Testis (tissue), 2 donors: ENCODE measurements at regions not wholly inside any gene's neighbourhood (a gene's known extent, or its start where the extent isn't known, plus 50 kb on each side); places are given as distances from the start of the nearest gene placed in this dataset.
"Not testable (repeated sequence)": the region's sequence is repeated elsewhere in the genome, so short reads cannot be mapped to it uniquely, and the experiment has no call there.

Experiments used
- DNase-seq: peaks from one replicate; pipeline ENCODE4 v3.0.0-alpha.2; 2019
- H3K27ac ChIP-seq, 2 donors: fragments of 200-600 bp; sonication (generic); one replicate each; pipeline ENCODE4 v1.5.1; 2019
- H3K27me3 ChIP-seq: fragments of 200-600 bp; sonication (generic); one replicate; pipeline ENCODE4 v1.5.1; 2019
- H3K36me3 ChIP-seq: fragments of 200-600 bp; sonication (generic); one replicate; pipeline ENCODE4 v1.5.1; 2017; ENCODE audit warnings: low read depth; ENCODE audit errors: missing control alignments
- H3K4me1 ChIP-seq: fragments of 200-600 bp; sonication (generic); one replicate; pipeline ENCODE4 v1.5.1; 2019
- H3K4me3 ChIP-seq, 2 donors: fragments of 200-600 bp; sonication (generic); one replicate each; pipeline ENCODE4 v1.5.1; 2017 to 2019
- H3K9me3 ChIP-seq: fragments of 200-600 bp; sonication (generic); one replicate; pipeline ENCODE4 v1.5.1; 2017
- CTCF ChIP-seq, 3 experiments: fragments of 450-650 bp in 2 of 3; fragments of 200-600 bp in 1 of 3; sonication (generic) in 1 of 3; IDR thresholded peaks; one replicate each; pipeline ENCODE4 v1.5.1; 2016 to 2019; ENCODE audit warnings: antibody characterized with exemption in 3 of 3, mild to moderate bottlenecking in 2 of 3, moderate library complexity in 1 of 3
- POLR2A ChIP-seq: fragments of 450-650 bp; IDR thresholded peaks from one replicate; pipeline ENCODE4 v1.6.1; 2017; ENCODE audit warnings: antibody characterized with exemption, mild to moderate bottlenecking, moderate library complexity
- WGBS, 2 donors: methylation state at CpG; one replicate each; pipeline ENCODE4 v1.1.5; 2018; 5-methylcytosine and 5-hydroxymethylcytosine counted together
- intact Hi-C: fragments of 100-400 bp; cut with DNase I; formaldehyde crosslinking; loops from one replicate; pipeline ENCODE4 v1.15.1; 2023; ENCODE audit warnings: low total_unique reads

GRCh38 chr13:73168226-73168952, 109.6 kb downstream of the KLF5 start:
- Histone ChIP-seq H3K4me3 (no peak overlapping the region), H3K9me3 (no peaks in the 10 kb centered on the region), H3K27ac (no peak overlapping the region), H3K4me1 (no peaks in the 10 kb centered on the region), H3K36me3 (no peaks in the 10 kb centered on the region), H3K27me3 (no peaks in the 10 kb centered on the region)
- WGBS, 2 donors = 63 to 97% methylated on average over 1 of the region's 1 CpG
- intact Hi-C loops = no loop called here
- no peak for DNase-seq
- TF ChIP-seq POLR2A (no peak), CTCF (IDR thresholded peaks at IDR 0.05) (no peak)

GRCh38 chr13:73167028-73167820, 108.4 kb downstream of the KLF5 start:
- Histone ChIP-seq H3K27ac (no peak overlapping the region), H3K4me1 (no peaks in the 10 kb centered on the region), H3K27me3 (no peaks in the 10 kb centered on the region), H3K9me3 (no peaks in the 10 kb centered on the region), H3K4me3 (no peak overlapping the region), H3K36me3 (no peaks in the 10 kb centered on the region)
- no peak for DNase-seq
- WGBS, 2 donors = 59 to 60% methylated on average over 4 of the region's 4 CpGs
- TF ChIP-seq POLR2A (no peak), CTCF (IDR thresholded peaks at IDR 0.05) (no peak)
- intact Hi-C loops = no loop called here

DNA sequence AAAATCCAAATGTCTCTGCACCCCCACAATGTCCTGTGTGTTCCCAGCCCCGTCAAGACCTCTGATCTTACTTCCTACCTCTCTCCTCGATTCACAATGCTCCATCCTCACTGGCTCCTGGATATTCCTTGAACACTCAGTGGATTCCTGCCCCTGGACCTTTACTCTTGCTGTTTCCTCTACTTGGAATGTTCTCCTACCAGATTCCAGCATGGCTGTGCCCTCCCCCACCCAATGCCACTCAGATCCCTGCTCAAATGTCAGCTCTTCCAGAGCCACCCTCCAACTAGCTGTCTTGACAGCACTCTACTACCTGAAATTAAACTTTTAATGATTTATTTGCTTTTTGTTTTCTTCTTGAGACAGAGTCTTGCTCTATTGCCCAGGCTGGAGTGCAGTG, 107.4 kb downstream of the KLF5 start:
- no peaks in the 10 kb centered on the region for H3K36me3 ChIP-seq
- no peaks in the 10 kb centered on the region for H3K4me1 ChIP-seq
- H3K27ac ChIP-seq = no peak overlapping the region
- no peaks in the 10 kb centered on the region for H3K9me3 ChIP-seq
- WGBS, 2 donors = 91 to 94% methylated on average over 2 of the region's 2 CpGs
- no peaks in the 10 kb centered on the region for H3K27me3 ChIP-seq
- intact Hi-C loops = no loop called here
- no peak overlapping the region for H3K4me3 ChIP-seq
- no peak for DNase-seq
- TF ChIP-seq CTCF (IDR thresholded peaks at IDR 0.05) (no peak), POLR2A (no peak)

GRCh38 chr13:73162912-73163911, 104.4 kb downstream of the KLF5 start:
- no peaks in the 10 kb centered on the region for H3K36me3 ChIP-seq
- no peak overlapping the region for H3K27ac ChIP-seq
- no peak overlapping the region for H3K4me3 ChIP-seq
- no peaks in the 10 kb centered on the region for H3K27me3 ChIP-seq
- WGBS, 2 donors = 56 to 65% methylated on average over 2 of the region's 2 CpGs
- H3K4me1 ChIP-seq = no peaks in the 10 kb centered on the region
- no peak for TF ChIP-seq CTCF (IDR thresholded peaks at IDR 0.05)
- no peak for TF ChIP-seq POLR2A
- H3K9me3 ChIP-seq = no peaks in the 10 kb centered on the region
- no peak for DNase-seq
- intact Hi-C loops = no loop called here

GRCh38 chr13:73160371-73161031, 101.7 kb downstream of the KLF5 start:
- H3K27ac ChIP-seq, H3K4me3 ChIP-seq, H3K9me3 ChIP-seq, DNase-seq, intact Hi-C loops, H3K27me3 ChIP-seq, H3K4me1 ChIP-seq, H3K36me3 ChIP-seq: not testable (repeated sequence)
- 89 to 92% methylated on average over 5 of the region's 5 CpGs for WGBS, 2 donors
